Fibroblast of mammary gland (primary cell): ENCODE measurements at regions not wholly inside any gene's neighbourhood (a gene's known extent, or its start where the extent isn't known, plus 50 kb on each side); places are given as distances from the start of the nearest gene placed in this dataset.
A peak's percentile ranks its signal among the peaks of the same experiment; 100 is the strongest.

Experiments
- DNase-seq: peaks from one replicate; pipeline ENCODE4 v3.0.0-alpha.2; 2010; ENCODE audit warnings: low read depth
- H3K4me3 ChIP-seq: 2 replicates; pipeline ENCODE4 v1.5.1; 2011; ENCODE audit warnings: low read depth, mild to moderate bottlenecking, low read length, moderate library complexity; ENCODE audit not compliant: control insufficient read depth
- CTCF ChIP-seq: conservative IDR thresholded peaks from 2 replicates; pipeline ENCODE4 v1.5.1; 2011; ENCODE audit warnings: low read depth, low read length, inconsistent platforms; ENCODE audit not compliant: control insufficient read depth, insufficient read depth

DNA sequence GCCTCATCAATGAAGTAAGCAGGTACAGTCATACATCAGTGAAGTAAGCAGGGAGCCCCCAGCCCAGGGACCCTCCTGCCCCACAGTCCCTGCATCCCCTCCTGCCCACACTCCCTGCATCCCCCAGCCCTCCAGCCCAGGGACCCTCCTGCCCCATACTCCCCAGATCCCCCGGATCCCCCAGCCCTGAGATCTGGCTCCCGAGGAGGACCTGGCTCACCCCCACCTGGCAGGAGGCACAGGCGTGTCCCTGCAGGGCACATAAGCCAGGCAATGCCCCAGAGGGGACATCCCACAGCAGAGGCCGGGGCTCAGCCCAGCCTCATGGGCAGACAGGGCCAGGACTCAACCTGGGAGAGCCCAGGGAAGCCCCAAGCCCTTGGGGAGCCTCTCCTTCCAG, 53.6 kb upstream of the TPM4 start:
- DNase-seq = no peak
- H3K4me3 ChIP-seq = no peak overlapping the region
- TF ChIP-seq CTCF = no peak

DNA sequence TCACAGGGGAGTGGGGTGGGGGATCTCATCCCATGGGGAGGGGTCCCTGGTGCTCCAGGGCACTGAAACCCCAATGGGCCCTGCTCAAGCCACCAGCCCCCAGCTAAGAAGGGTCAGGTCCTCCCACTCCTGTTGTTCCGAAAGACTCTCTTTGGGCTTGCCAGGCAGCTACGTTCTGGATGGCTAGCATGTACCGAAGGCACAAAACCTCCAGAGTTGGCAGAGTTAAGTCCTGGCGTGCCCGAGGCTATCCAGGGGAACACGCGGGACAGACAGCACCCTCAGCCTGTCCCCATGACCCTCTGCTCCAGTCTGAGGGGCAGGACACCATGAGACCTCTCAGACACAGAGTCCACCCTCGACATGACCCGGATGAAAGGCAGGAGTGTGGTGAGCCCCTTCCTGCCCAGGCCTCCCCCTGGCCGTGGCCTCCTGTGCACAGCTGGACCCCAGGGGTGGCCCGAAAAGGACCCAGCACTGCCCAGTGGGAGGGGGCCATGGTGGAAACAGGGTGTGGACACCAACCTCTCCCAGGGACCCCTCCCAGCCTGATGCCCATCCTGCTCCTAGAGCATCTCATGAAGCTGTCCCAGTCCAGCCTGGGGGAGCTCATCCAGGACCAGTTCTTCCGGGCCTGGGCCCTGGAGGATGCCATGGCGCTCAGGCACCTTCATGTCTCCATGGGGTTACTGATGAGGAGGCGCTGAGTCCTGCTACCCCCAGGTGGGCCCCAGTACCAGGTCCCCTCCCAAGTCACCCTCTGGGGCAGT, 53.0 kb upstream of the TPM4 start:
- no peak overlapping the region for H3K4me3 ChIP-seq
- TF ChIP-seq CTCF = no peak
- no peak for DNase-seq

DNA sequence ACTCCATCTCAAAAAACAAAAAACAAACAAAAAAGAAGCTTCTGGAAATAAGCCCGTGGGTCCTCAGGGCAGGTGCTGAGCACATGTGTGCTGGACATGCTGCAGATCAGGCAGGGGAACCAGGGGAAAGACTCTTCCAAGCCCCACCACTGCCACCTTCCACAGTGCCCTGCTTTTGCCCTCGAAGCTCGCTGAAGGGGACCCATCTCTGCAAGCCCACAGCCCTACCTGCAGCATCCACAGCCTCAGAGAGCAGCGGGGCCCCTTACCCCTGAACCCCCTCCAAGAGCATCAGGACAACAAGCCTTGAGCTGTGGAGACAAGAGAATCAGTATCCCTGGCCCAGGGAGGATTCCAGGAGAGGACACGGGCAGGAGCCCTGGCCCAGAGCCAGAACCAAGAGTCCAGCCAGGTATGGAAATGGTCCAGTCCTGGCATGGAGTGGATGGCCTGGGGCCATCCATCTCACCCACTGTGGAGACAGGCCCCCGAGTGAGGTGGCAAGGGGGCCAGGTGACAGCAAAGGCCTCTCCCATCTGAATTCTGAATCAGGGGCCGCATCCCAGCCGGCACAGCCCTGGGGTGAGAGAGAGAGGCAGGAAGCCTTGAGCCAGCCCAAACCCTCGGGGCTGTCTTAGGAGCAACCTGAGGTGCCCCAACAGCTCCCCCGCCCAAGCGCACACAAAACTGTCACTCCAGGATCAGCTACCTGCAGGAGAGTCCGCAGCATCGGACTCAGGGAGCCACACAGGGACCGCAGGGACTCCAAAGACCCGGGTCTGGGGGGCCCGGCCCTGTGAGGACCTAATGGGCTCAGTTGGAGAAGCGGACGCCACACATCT, 51.8 kb upstream of the TPM4 start:
- no peak overlapping the region for H3K4me3 ChIP-seq
- no peak for DNase-seq
- TF ChIP-seq CTCF = no peak

DNA sequence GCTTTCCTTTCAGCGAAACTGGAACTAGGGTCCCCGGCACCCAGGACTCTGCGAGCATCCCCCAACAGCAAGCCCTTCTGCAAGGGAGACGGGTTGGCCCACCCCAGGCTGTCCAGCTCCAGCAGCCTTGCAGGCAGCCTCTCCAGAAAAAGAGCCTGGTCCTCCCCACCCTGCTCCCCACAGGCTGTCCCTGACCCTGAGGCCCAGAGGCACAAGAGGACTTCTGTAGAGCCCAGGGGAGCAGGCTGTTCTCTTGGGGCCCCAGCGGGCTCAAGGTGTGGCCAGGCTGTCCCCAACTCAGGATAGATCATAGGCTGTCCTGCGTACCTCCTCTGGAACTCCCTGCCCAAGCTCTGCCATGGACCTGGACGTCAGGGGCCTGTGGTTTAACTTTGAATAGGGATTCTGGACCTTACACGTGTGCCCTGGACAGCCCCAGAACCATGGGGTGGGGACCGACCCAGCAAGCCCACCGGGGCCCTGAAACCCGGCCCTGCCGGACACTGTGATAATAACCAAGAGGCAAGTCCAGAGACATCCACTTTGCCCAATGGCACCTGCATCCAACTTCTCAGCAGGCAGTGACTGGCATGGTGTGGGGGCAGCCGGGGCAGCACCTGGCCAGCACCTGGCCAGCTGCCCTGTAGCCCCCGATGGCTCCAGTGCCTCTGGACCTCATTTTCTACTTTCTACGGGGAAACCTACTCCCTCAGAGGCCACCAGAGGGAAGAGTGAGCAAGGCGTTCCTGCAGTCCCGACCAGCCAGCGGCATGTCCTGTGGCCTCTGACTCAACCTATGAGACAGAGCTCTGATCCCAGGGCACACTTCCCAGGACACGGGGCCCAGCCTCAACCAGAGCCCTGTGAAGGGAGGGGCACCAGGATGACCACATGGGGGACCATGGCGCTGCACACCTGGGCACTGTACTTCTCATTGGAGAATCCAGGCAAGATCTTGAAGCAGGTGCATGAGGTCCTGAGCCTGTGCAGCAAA, 50.9 kb upstream of the TPM4 start:
- H3K4me3 ChIP-seq = no peak overlapping the region
- peak; percentile 86 for DNase-seq
- peak; percentile 71 for TF ChIP-seq CTCF

DNA sequence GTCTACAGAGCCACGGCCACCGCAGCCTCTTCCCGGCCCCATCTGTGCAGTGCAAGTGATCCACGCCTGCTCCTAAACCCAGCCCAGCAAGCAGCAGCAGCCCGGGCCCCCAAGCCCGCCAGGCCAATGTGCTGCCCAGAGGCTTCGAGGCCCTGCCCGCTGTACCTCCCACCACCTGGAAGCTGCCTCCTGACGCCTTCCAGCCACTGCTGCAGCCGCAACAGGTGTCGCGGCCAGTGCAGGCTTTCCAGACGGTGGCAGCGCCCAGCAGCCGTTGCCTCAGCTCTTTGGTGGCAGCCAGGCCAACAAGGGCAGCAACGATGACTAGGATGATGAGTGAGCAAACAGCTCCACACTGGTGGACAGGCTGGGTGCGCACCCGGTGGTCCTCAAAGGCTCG, 50.2 kb upstream of the TPM4 start:
- TF ChIP-seq CTCF = no peak
- H3K4me3 ChIP-seq = no peak overlapping the region
- no peak for DNase-seq
